ENCODE measurements at regions not wholly inside any gene's neighbourhood (a gene's known extent, or its start where the extent isn't known, plus 50 kb on each side); places are given as distances from the start of the nearest gene placed in this dataset.

- no peaks in the 10 kb centered on the region for H3K4me1 ChIP-seq (ENCODE audit: control insufficient read depth, insufficient read depth, low read length)
- H3K9me3 ChIP-seq (replicated peaks; ENCODE audit: low read length), result no peaks in the 10 kb centered on the region
- no peaks in the 10 kb centered on the region for H3K36me3 ChIP-seq (ENCODE audit: insufficient read depth, low read length)
- peaks cover 18% of the 10 kb centered on the region for H3K27me3 ChIP-seq (ENCODE audit: control insufficient read depth, insufficient read depth, low read length)
- no peak overlapping the region for H3K4me3 ChIP-seq (ENCODE audit: low read length)
- no peak overlapping the region for H3K9ac ChIP-seq (ENCODE audit: low read depth, low read length)
- no peak overlapping the region for H3K4me2 ChIP-seq (ENCODE audit: low read length)
Measured at GRCh38 chr14:104427131-104427851, 152.3 kb upstream of the C14orf180 start.

DNA sequence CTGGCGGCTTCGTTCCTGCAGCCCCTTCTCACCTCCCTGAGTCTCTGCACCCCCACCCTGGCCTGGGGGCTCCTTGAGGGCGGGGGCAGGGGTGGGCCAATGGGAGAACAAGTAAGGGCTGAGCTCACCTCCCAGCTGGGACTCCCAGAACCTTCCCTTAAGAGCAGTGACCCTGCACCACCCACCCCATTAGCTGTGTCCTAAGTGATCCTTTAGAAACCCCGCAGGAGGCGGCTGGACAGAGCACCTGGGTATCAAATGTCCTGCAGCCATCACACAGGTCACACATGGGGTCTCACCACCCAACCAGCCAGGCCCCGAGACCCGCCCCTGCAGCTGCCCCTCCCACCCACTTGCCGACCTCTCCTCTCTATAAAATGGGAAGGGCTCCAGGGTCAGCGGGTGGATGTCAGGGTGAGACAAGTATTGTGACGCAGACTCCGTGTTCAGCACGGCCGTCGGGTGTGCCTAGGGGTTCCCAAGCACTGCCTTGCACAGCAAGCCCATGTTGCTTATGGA, 151.2 kb upstream of the C14orf180 start:
- no peaks in the 10 kb centered on the region for H3K36me3 ChIP-seq (ENCODE audit: insufficient read depth, low read length)
- no peaks in the 10 kb centered on the region for H3K4me1 ChIP-seq (ENCODE audit: control insufficient read depth, insufficient read depth, low read length)
- no peak overlapping the region for H3K4me2 ChIP-seq (ENCODE audit: low read length)
- no peaks in the 10 kb centered on the region for H3K9me3 ChIP-seq (replicated peaks; ENCODE audit: low read length)
- no peak overlapping the region for H3K9ac ChIP-seq (ENCODE audit: low read depth, low read length)
- no peak overlapping the region for H3K4me3 ChIP-seq (ENCODE audit: low read length)
- H3K27me3 ChIP-seq (ENCODE audit: control insufficient read depth, insufficient read depth, low read length), result peaks cover 11% of the 10 kb centered on the region

- Histone ChIP-seq H3K4me2 (ENCODE audit: low read length) (no peak overlapping the region), H3K4me3 (ENCODE audit: low read length) (no peak overlapping the region), H3K9me3 (replicated peaks; ENCODE audit: low read length) (no peaks in the 10 kb centered on the region), H3K27me3 (ENCODE audit: control insufficient read depth, insufficient read depth, low read length) (peaks cover 8% of the 10 kb centered on the region), H3K9ac (ENCODE audit: low read depth, low read length) (no peak overlapping the region), H3K4me1 (ENCODE audit: control insufficient read depth, insufficient read depth, low read length) (no peaks in the 10 kb centered on the region), H3K36me3 (ENCODE audit: insufficient read depth, low read length) (no peaks in the 10 kb centered on the region)
Measured at GRCh38 chr14:104428860-104429259, 150.7 kb upstream of the C14orf180 start.

DNA sequence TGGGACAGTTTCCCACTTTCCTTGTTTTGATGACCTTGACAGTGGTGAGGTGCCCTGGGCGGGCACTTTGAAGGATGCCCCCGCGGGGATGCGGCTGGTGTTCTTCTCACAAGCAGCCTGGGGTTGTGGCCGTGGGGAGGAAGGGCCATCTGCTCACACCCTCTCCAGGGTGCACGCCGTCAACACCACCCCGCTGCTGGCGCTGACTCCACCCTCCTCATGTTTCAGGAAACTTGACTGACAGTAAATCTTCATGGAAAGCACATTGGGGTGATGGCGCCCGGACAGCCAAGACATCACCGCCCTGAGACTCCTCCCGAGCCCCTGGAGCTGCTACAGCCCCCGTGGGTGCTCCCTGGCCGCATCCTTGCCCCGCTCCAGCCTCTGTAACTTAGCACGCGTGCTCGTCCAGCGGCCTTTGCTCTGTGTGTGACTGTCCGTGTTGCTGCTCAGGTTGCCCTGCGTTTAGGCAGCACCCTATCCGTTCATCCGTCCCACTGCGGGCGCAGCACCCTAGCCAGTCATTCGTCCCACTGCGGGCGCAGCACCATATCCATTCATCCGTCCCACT, 150.2 kb upstream of the C14orf180 start:
- Histone ChIP-seq H3K4me3 (ENCODE audit: low read length) (no peak overlapping the region), H3K4me1 (ENCODE audit: control insufficient read depth, insufficient read depth, low read length) (no peaks in the 10 kb centered on the region), H3K4me2 (ENCODE audit: low read length) (no peak overlapping the region), H3K9ac (ENCODE audit: low read depth, low read length) (no peak overlapping the region), H3K9me3 (replicated peaks; ENCODE audit: low read length) (no peaks in the 10 kb centered on the region), H3K27me3 (ENCODE audit: control insufficient read depth, insufficient read depth, low read length) (peaks cover 3% of the 10 kb centered on the region), H3K36me3 (ENCODE audit: insufficient read depth, low read length) (no peaks in the 10 kb centered on the region)

GRCh38 chr14:104431351-104431928, 148.1 kb upstream of the C14orf180 start:
- H3K9me3 ChIP-seq (replicated peaks; ENCODE audit: low read length), result no peaks in the 10 kb centered on the region

DNA sequence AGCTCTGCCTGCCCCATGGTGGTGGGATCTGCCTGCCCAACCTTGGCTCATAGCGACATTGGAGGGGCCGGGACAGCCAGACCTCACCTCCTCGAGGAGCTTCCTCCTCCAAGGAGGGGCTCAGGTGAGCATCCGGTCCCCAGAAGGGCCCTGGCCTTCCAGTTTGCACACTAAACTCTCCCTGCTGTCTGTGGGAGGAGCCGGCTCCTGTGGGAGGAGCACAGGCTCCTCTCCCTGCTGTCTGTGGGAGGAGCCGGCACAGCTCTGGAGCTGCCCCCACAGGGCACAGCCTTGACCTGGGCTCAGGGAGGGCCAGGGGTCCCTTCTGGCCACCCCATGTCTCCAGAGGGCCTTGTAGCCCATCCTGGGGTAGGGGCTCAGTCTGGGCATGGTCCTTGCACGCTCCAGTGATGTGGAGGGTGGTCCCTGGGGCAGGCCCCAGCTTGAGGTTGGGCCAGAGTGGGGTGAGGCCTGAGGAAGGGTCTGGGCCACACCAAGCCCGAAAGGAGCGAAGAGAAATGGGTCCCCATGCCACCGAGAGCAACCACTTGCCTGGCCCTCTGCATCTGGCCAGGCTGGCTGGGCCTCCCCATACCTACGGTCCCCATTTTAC, 147.5 kb upstream of the C14orf180 start:
- no peak overlapping the region for H3K4me2 ChIP-seq (ENCODE audit: low read length)
- H3K4me3 ChIP-seq (ENCODE audit: low read length), result no peak overlapping the region
- H3K9me3 ChIP-seq (replicated peaks; ENCODE audit: low read length), result no peaks in the 10 kb centered on the region
- H3K9ac ChIP-seq (ENCODE audit: low read depth, low read length), result no peak overlapping the region
- H3K36me3 ChIP-seq (ENCODE audit: insufficient read depth, low read length), result no peaks in the 10 kb centered on the region
- H3K4me1 ChIP-seq (ENCODE audit: control insufficient read depth, insufficient read depth, low read length), result no peaks in the 10 kb centered on the region
- no peaks in the 10 kb centered on the region for H3K27me3 ChIP-seq (ENCODE audit: control insufficient read depth, insufficient read depth, low read length)

More at GRCh38 chr14:104431351-104431928, 148.1 kb upstream of the C14orf180 start:
- no peaks in the 10 kb centered on the region for H3K36me3 ChIP-seq (ENCODE audit: insufficient read depth, low read length)
- H3K4me2 ChIP-seq (ENCODE audit: low read length), result no peak overlapping the region
- no peak overlapping the region for H3K4me3 ChIP-seq (ENCODE audit: low read length)
- no peaks in the 10 kb centered on the region for H3K27me3 ChIP-seq (ENCODE audit: control insufficient read depth, insufficient read depth, low read length)
- H3K9ac ChIP-seq (ENCODE audit: low read depth, low read length), result no peak overlapping the region
- no peaks in the 10 kb centered on the region for H3K4me1 ChIP-seq (ENCODE audit: control insufficient read depth, insufficient read depth, low read length)

DNA sequence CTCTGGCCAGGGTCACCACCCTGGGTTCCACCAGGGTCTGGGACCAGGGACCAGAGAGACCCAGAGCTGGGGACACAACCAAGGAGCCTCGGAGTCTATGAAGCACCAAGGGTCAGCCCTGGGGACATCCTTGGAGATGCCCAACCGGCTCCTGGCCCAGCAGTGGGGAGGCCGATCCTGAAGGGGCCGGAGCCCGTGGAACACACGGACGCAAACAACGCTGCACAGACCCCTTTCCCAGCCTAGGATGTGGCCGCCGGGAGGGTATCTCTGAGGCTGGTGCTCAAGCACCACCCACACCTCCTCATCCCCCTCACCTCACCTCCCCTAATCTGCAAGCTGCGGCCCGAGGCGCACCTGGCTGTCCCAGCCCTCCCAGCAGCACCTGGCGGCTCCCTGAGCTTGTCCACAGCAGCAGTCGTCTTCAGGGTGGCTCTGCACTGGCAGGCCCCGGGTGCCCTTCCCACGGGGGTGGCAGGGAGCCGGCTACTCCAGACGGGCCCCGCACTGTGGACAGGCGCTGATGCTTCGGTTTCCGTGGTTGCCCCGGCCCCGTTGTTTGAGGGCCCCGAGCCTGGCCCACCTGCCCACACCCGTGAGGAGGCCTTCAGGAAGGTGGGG, 146.8 kb upstream of the C14orf180 start:
- Histone ChIP-seq H3K27me3 (ENCODE audit: control insufficient read depth, insufficient read depth, low read length) (no peaks in the 10 kb centered on the region), H3K9ac (ENCODE audit: low read depth, low read length) (no peak overlapping the region), H3K4me3 (ENCODE audit: low read length) (no peak overlapping the region), H3K4me2 (ENCODE audit: low read length) (no peak overlapping the region), H3K4me1 (ENCODE audit: control insufficient read depth, insufficient read depth, low read length) (no peaks in the 10 kb centered on the region), H3K9me3 (replicated peaks; ENCODE audit: low read length) (no peaks in the 10 kb centered on the region), H3K36me3 (ENCODE audit: insufficient read depth, low read length) (no peaks in the 10 kb centered on the region)

DNA sequence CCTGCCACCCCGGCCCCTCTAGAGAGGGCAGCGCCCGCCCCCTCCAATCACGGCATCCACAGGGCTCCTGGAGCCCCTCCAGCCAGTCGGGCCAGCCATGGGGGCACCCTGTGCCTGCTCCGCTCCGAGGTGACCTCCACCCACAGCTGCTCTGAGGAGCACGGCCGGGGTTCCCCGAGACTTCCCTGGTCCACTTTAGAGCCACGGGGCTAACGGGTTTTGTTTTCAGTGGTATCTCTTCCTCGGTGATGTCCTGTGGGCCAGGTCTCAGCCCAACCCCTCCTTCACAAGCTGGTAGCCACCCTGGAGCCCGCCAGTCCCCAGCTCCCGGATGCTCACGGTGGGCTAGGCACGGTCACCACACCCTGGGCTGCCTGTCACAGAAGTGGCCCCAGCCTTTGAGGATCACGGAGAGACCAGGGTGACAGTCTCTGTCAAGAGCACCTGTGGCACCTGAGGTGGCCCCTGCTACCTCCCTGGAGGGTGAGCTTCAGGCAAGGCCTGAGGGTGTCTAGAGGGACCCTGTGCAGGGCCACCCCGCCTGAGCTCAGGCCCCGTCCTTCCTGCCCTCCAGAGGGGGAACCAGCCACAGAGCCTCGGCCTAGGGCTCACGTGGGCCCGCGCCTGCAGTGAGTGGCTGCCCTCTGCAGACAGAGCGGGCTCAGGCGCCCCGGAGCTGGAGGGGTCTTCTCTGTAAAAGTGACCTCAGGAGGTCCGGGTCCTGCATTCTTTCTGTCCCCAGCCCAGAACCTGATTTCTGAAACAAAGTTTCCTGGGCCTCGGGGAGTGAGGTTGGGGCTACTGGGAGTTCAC, 146.0 kb upstream of the C14orf180 start:
- H3K9me3 ChIP-seq (replicated peaks; ENCODE audit: low read length), result no peaks in the 10 kb centered on the region
- H3K9ac ChIP-seq (ENCODE audit: low read depth, low read length), result no peak overlapping the region
- no peaks in the 10 kb centered on the region for H3K27me3 ChIP-seq (ENCODE audit: control insufficient read depth, insufficient read depth, low read length)
- no peaks in the 10 kb centered on the region for H3K4me1 ChIP-seq (ENCODE audit: control insufficient read depth, insufficient read depth, low read length)
- H3K4me2 ChIP-seq (ENCODE audit: low read length), result no peak overlapping the region
- H3K4me3 ChIP-seq (ENCODE audit: low read length), result no peak overlapping the region
- H3K36me3 ChIP-seq (ENCODE audit: insufficient read depth, low read length), result no peaks in the 10 kb centered on the region

- Histone ChIP-seq H3K36me3 (ENCODE audit: insufficient read depth, low read length) (no peaks in the 10 kb centered on the region), H3K9ac (ENCODE audit: low read depth, low read length) (no peak overlapping the region), H3K4me1 (ENCODE audit: control insufficient read depth, insufficient read depth, low read length) (no peaks in the 10 kb centered on the region), H3K4me2 (ENCODE audit: low read length) (no peak overlapping the region), H3K9me3 (replicated peaks; ENCODE audit: low read length) (no peaks in the 10 kb centered on the region), H3K4me3 (ENCODE audit: low read length) (no peak overlapping the region), H3K27me3 (ENCODE audit: control insufficient read depth, insufficient read depth, low read length) (no peaks in the 10 kb centered on the region)
Measured at GRCh38 chr14:104434214-104435076, 145.1 kb upstream of the C14orf180 start.
